ENCODE measurements at regions not wholly inside any gene's neighbourhood (a gene's known extent, or its start where the extent isn't known, plus 50 kb on each side); places are given as distances from the start of the nearest gene placed in this dataset.
"Not testable (repeated sequence)": the region's sequence is repeated elsewhere in the genome, so short reads cannot be mapped to it uniquely, and the experiment has no call there.

- BruUV-seq (replicated peaks): no TSS peak
- Histone ChIP-seq H2AFZ (ENCODE audit: low read length) (no peak overlapping the region), H3K4me2 (ENCODE audit: low read length) (no peak overlapping the region), H3K36me3 (ENCODE audit: insufficient read depth, low read length) (no peaks in the 10 kb centered on the region), H3K9me2 (ENCODE audit: insufficient read depth, low read length) (no peaks in the 10 kb centered on the region), H3K79me2 (ENCODE audit: insufficient read depth, low read depth, low read length) (no peaks in the 10 kb centered on the region), H4K20me1 (ENCODE audit: insufficient read depth, low read length) (no peaks in the 10 kb centered on the region), H3K4me1 (ENCODE audit: insufficient read depth, low read length, poor library complexity, severe bottlenecking) (no peaks in the 10 kb centered on the region), H3K9me3 (ENCODE audit: low read length) (no peaks in the 10 kb centered on the region), H3K4me3 (ENCODE audit: low read depth, low read length, poor library complexity, severe bottlenecking) (no peak overlapping the region), H3K27ac (ENCODE audit: low read depth, low read length, poor library complexity, severe bottlenecking) (no peak overlapping the region)
- ChIA-PET CTCF (ENCODE audit: unreplicated experiment) (no interaction called here), POLR2A (no interaction called here)
- no peak for DNase-seq (ENCODE audit: low spot score)
- TF ChIP-seq EZH2phosphoT487 (IDR thresholded peaks at IDR 0.05; ENCODE audit: borderline replicate concordance, low read depth, low read length): no peak
- no peak for TF ChIP-seq CTCF (conservative IDR thresholded peaks at IDR 0.05; ENCODE audit: low read length)
- intact Hi-C loops (cut with micrococcal nuclease; ENCODE audit: unreplicated experiment): no loop called here
These were observed 74.4 kb upstream of the CTDP1 start for GRCh38 chr18:79604913-79605880.

- H3K4me2 ChIP-seq (ENCODE audit: low read length); H3K27ac ChIP-seq (ENCODE audit: low read depth, low read length, poor library complexity, severe bottlenecking); H3K79me2 ChIP-seq (ENCODE audit: insufficient read depth, low read depth, low read length); H3K4me1 ChIP-seq (ENCODE audit: insufficient read depth, low read length, poor library complexity, severe bottlenecking); H3K9me2 ChIP-seq (ENCODE audit: insufficient read depth, low read length); H2AFZ ChIP-seq (ENCODE audit: low read length); H3K4me3 ChIP-seq (ENCODE audit: low read depth, low read length, poor library complexity, severe bottlenecking); BruUV-seq (replicated peaks); POLR2A ChIA-PET; H3K36me3 ChIP-seq (ENCODE audit: insufficient read depth, low read length); intact Hi-C loops (cut with micrococcal nuclease; ENCODE audit: unreplicated experiment); DNase-seq (ENCODE audit: low spot score); H3K9me3 ChIP-seq (ENCODE audit: low read length); CTCF ChIA-PET (ENCODE audit: unreplicated experiment); H4K20me1 ChIP-seq (ENCODE audit: insufficient read depth, low read length): not testable (repeated sequence)
These were observed 73.5 kb upstream of the CTDP1 start for GRCh38 chr18:79606071-79606470.

GRCh38 chr18:79606621-79607331 is 72.8 kb upstream of the CTDP1 start:
- Histone ChIP-seq H2AFZ (ENCODE audit: low read length) (no peak overlapping the region), H3K9me2 (ENCODE audit: insufficient read depth, low read length) (no peaks in the 10 kb centered on the region), H3K4me2 (ENCODE audit: low read length) (no peak overlapping the region), H3K36me3 (ENCODE audit: insufficient read depth, low read length) (no peaks in the 10 kb centered on the region), H4K20me1 (ENCODE audit: insufficient read depth, low read length) (no peaks in the 10 kb centered on the region), H3K27ac (ENCODE audit: low read depth, low read length, poor library complexity, severe bottlenecking) (no peak overlapping the region), H3K79me2 (ENCODE audit: insufficient read depth, low read depth, low read length) (no peaks in the 10 kb centered on the region), H3K4me3 (ENCODE audit: low read depth, low read length, poor library complexity, severe bottlenecking) (no peak overlapping the region), H3K9me3 (ENCODE audit: low read length) (no peaks in the 10 kb centered on the region), H3K4me1 (ENCODE audit: insufficient read depth, low read length, poor library complexity, severe bottlenecking) (no peaks in the 10 kb centered on the region)
- CTCF ChIA-PET (ENCODE audit: unreplicated experiment): no interaction called here
- no TSS peak for BruUV-seq (replicated peaks)
- DNase-seq (ENCODE audit: low spot score): no peak
- POLR2A ChIA-PET: no interaction called here
- intact Hi-C loops (cut with micrococcal nuclease; ENCODE audit: unreplicated experiment): no loop called here
- TF ChIP-seq CTCF (conservative IDR thresholded peaks at IDR 0.05; ENCODE audit: low read length) (no peak), EZH2phosphoT487 (IDR thresholded peaks at IDR 0.05; ENCODE audit: borderline replicate concordance, low read depth, low read length) (no peak)

All from OCI-LY7 (cell line).